H9 (cell line): ENCODE measurements at regions not wholly inside any gene's neighbourhood (a gene's known extent, or its start where the extent isn't known, plus 50 kb on each side); places are given as distances from the start of the nearest gene placed in this dataset.

Experiments used
- DNase-seq: peaks from one replicate; pipeline ENCODE4 v3.0.0-alpha.2; 2017
- H2AFZ ChIP-seq: one replicate; pipeline ENCODE4 v1.6.1; 2013; ENCODE audit warnings: mild to moderate bottlenecking, low read length, control low read depth, moderate library complexity
- H2AK5ac ChIP-seq: 2 replicates; pipeline ENCODE4 v1.6.1; 2013; ENCODE audit warnings: low read length, control low read depth, mixed read lengths; ENCODE audit not compliant: insufficient read length
- H2BK120ac ChIP-seq: one replicate; pipeline ENCODE4 v1.6.1; 2013; ENCODE audit warnings: low read depth, mild to moderate bottlenecking, low read length, control low read depth, inconsistent platforms; ENCODE audit not compliant: poor library complexity, severe bottlenecking
- H2BK12ac ChIP-seq: 2 replicates; pipeline ENCODE4 v1.6.1; 2013; ENCODE audit warnings: low read length, control low read depth, mixed read lengths, low read depth; ENCODE audit not compliant: insufficient read length
- H2BK15ac ChIP-seq: 2 replicates; pipeline ENCODE4 v1.6.1; 2013; ENCODE audit warnings: low read depth, low read length, control low read depth
- H2BK20ac ChIP-seq: one replicate; pipeline ENCODE4 v1.6.1; 2013; ENCODE audit warnings: low read depth, mild to moderate bottlenecking, low read length, control low read depth, inconsistent platforms; ENCODE audit not compliant: poor library complexity, severe bottlenecking
- H2BK5ac ChIP-seq: 2 replicates; pipeline ENCODE4 v1.6.1; 2013; ENCODE audit warnings: low read length, control low read depth, mixed read lengths; ENCODE audit not compliant: insufficient read length
- H3K14ac ChIP-seq: 2 replicates; pipeline ENCODE4 v1.6.1; 2013; ENCODE audit warnings: low read length, control low read depth; ENCODE audit not compliant: insufficient read depth
- H3K18ac ChIP-seq: 2 replicates; pipeline ENCODE4 v1.6.1; 2013; ENCODE audit warnings: low read depth, mild to moderate bottlenecking, mixed read lengths, low read length, control low read depth; ENCODE audit not compliant: insufficient read length
- H3K23ac ChIP-seq: 2 replicates; pipeline ENCODE4 v1.6.1; 2013; ENCODE audit warnings: low read length, control low read depth, mixed read lengths, low read depth; ENCODE audit not compliant: insufficient read length
- H3K23me2 ChIP-seq: 2 replicates; pipeline ENCODE4 v1.6.1; 2013; ENCODE audit warnings: low read depth, mild to moderate bottlenecking, mixed read lengths, low read length, control low read depth; ENCODE audit not compliant: insufficient read length, poor library complexity, severe bottlenecking
- H3K27ac ChIP-seq: 2 replicates; pipeline ENCODE4 v1.5.1; 2013; ENCODE audit warnings: low read length, control low read depth, mixed read lengths, low read depth; ENCODE audit not compliant: insufficient read length
- H3K27me3 ChIP-seq: 2 replicates; pipeline ENCODE4 v1.6.1; 2013; ENCODE audit warnings: low read length, control low read depth, inconsistent platforms; ENCODE audit not compliant: insufficient read depth
- H3K4ac ChIP-seq: 2 replicates; pipeline ENCODE4 v1.6.1; 2013; ENCODE audit warnings: low read depth, mild to moderate bottlenecking, control low read depth, inconsistent platforms, low read length, moderate library complexity
- H3K4me1 ChIP-seq: 2 replicates; pipeline ENCODE4 v1.6.1; 2013; ENCODE audit warnings: low read length, control low read depth, inconsistent platforms; ENCODE audit not compliant: insufficient read depth
- H3K4me2 ChIP-seq: 2 replicates; pipeline ENCODE4 v1.6.1; 2013; ENCODE audit warnings: low read length, control low read depth, mixed read lengths; ENCODE audit not compliant: insufficient read length, insufficient read depth
- H3K56ac ChIP-seq: 2 replicates; pipeline ENCODE4 v1.6.1; 2013; ENCODE audit warnings: low read depth, mild to moderate bottlenecking, mixed read lengths, low read length, control low read depth; ENCODE audit not compliant: insufficient read length
- H3K79me1 ChIP-seq: 2 replicates; pipeline ENCODE4 v1.6.1; 2013; ENCODE audit warnings: low read depth, mild to moderate bottlenecking, moderate library complexity, low read length, control low read depth, inconsistent platforms; ENCODE audit not compliant: insufficient read depth, poor library complexity, severe bottlenecking
- H3K79me2 ChIP-seq: 2 replicates; pipeline ENCODE4 v1.6.1; 2013; ENCODE audit warnings: low read length, control low read depth, inconsistent platforms; ENCODE audit not compliant: insufficient read depth
- H3K9ac ChIP-seq: 2 replicates; pipeline ENCODE4 v1.6.1; 2013; ENCODE audit warnings: low read length, control low read depth, mixed read lengths; ENCODE audit not compliant: insufficient read length; ENCODE audit errors: extremely low read depth
- H3K9me3 ChIP-seq: one replicate; pipeline ENCODE4 v1.6.1; 2013; ENCODE audit warnings: low read depth, low read length, inconsistent platforms; ENCODE audit not compliant: control insufficient read depth
- H3T11ph ChIP-seq: one replicate; pipeline ENCODE4 v1.6.1; 2013; ENCODE audit warnings: mild to moderate bottlenecking, low read length, control low read depth, inconsistent platforms
- H4K20me1 ChIP-seq: one replicate; pipeline ENCODE4 v1.6.1; 2013; ENCODE audit not compliant: control insufficient read depth, insufficient read length, insufficient read depth
- H4K5ac ChIP-seq: 2 replicates; pipeline ENCODE4 v1.6.1; 2013; ENCODE audit warnings: low read depth, mild to moderate bottlenecking, mixed read lengths, low read length, control low read depth; ENCODE audit not compliant: insufficient read length
- H4K8ac ChIP-seq: replicated peaks from 2 replicates; pipeline ENCODE4 v1.6.1; 2013; ENCODE audit warnings: low read length, control low read depth, mixed read lengths, low read depth; ENCODE audit not compliant: insufficient read length
- H4K91ac ChIP-seq: 2 replicates; pipeline ENCODE4 v1.6.1; 2013; ENCODE audit warnings: low read depth, mild to moderate bottlenecking, moderate library complexity, mixed read lengths, low read length, control low read depth; ENCODE audit not compliant: insufficient read length
- H3K27ac Mint-ChIP-seq, 3 experiments: 2 replicates in 2 of 3; 3 replicates in 1 of 3; pipeline ENCODE4 v1.8.0; 2020 to 2021; ENCODE audit warnings: mixed read lengths in 3 of 3, mild to moderate bottlenecking in 1 of 3, moderate library complexity in 1 of 3
- H3K27me3 Mint-ChIP-seq: 2 replicates; pipeline ENCODE4 v1.8.0; 2021; ENCODE audit warnings: low read depth, mild to moderate bottlenecking, moderate library complexity, mixed read lengths
- H3K36me3 Mint-ChIP-seq, 3 experiments: 2 replicates in 2 of 3; 3 replicates in 1 of 3; pipeline ENCODE4 v1.8.0; 2020 to 2021; ENCODE audit warnings: low read depth in 3 of 3, mixed read lengths in 3 of 3; ENCODE audit not compliant: insufficient read depth in 1 of 3
- H3K4me1 Mint-ChIP-seq, 2 experiments: 2 replicates each; pipeline ENCODE4 v1.8.0; 2020; ENCODE audit warnings: mixed read lengths in 2 of 2
- H3K4me3 Mint-ChIP-seq, 2 experiments: 2 replicates in 1 of 2; 3 replicates in 1 of 2; pipeline ENCODE4 v1.8.0; 2020 to 2021; ENCODE audit warnings: mild to moderate bottlenecking in 2 of 2, mixed read lengths in 2 of 2, moderate library complexity in 1 of 2
- H3K9me3 Mint-ChIP-seq, 2 experiments: 2 replicates in 1 of 2; 3 replicates in 1 of 2; pipeline ENCODE4 v1.8.0; 2020; ENCODE audit warnings: mild to moderate bottlenecking in 2 of 2, mixed read lengths in 2 of 2, moderate library complexity in 1 of 2
- WGBS: extraction: QIAGEN DNeasy Blood & Tissue Kit; methylation state at CpG from one replicate; pipeline ENCODE4 v1.1.7; 2013; ENCODE audit warnings: missing lambda C conversion rate, low lambda C conversion rate, mixed read lengths; ENCODE audit not compliant: insufficient read length; ENCODE audit errors: extremely low coverage; 5-methylcytosine and 5-hydroxymethylcytosine counted together
- TF ChIP-seq, protein P1 (sequence below): fragments of 200-600 bp; sonication (generic); conservative IDR thresholded peaks from 3 replicates; pipeline ENCODE4 v1.8.0; 2021; ENCODE audit warnings: antibody characterized with exemption, mild to moderate bottlenecking

DNA sequence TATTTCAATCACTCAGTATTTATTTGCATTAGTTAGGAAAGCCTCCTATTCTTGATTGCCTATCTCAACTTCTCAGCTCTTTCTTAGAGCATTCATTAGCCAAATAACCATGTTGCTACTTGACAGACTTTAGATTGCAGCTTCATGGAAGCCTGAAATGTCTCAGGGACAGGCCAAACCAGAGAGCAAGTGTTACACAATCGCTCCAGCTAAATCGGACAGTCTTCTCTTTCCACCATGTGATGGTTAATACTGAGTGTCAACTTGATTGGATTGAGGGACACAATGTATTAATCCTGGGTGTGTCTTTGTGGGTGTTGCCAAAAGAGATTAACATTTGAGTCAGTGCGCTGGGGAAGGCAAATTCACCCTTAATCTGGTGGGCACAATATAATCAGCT lies 106.5 kb upstream of the DRD2 start:
- Histone ChIP-seq H2BK15ac (no peak overlapping the region), H2AFZ (no peak overlapping the region), H3K79me2 (no peaks in the 10 kb centered on the region), H3K27ac (no peak overlapping the region), H3K4me1 (peaks cover 6% of the 10 kb centered on the region; the same call in 1 of the 2 replicates), H3K56ac (no peak overlapping the region), H2BK12ac (no peak overlapping the region), H3K9ac (no peak overlapping the region), H3K27me3 (no peaks in the 10 kb centered on the region), H2AK5ac (no peak overlapping the region), H4K5ac (no peak overlapping the region), H3K4ac (no peak overlapping the region), H2BK120ac (no peak overlapping the region), H4K20me1 (no peaks in the 10 kb centered on the region), H2BK20ac (no peak overlapping the region), H3T11ph (no peak overlapping the region), H4K8ac (no peak overlapping the region), H3K23me2 (no peaks in the 10 kb centered on the region), H4K91ac (no peak overlapping the region), H3K79me1 (no peaks in the 10 kb centered on the region), H3K18ac (no peak overlapping the region), H3K23ac (no peak overlapping the region), H2BK5ac (no peak overlapping the region), H3K14ac (no peak overlapping the region), H3K9me3 (no peaks in the 10 kb centered on the region), H3K4me2 (no peak overlapping the region)
- Mint-ChIP-seq H3K4me3 (no peak overlapping the region), H3K4me1 (peaks cover 29 to 33% of the 10 kb centered on the region in 2 experiments), H3K27ac (no peak overlapping the region), H3K27me3 (peaks cover 19% of the 10 kb centered on the region), H3K9me3 (no peaks in the 10 kb centered on the region), H3K36me3 (no peaks in the 10 kb centered on the region)
- DNase-seq: no peak
- TF ChIP-seq, protein P1, sequence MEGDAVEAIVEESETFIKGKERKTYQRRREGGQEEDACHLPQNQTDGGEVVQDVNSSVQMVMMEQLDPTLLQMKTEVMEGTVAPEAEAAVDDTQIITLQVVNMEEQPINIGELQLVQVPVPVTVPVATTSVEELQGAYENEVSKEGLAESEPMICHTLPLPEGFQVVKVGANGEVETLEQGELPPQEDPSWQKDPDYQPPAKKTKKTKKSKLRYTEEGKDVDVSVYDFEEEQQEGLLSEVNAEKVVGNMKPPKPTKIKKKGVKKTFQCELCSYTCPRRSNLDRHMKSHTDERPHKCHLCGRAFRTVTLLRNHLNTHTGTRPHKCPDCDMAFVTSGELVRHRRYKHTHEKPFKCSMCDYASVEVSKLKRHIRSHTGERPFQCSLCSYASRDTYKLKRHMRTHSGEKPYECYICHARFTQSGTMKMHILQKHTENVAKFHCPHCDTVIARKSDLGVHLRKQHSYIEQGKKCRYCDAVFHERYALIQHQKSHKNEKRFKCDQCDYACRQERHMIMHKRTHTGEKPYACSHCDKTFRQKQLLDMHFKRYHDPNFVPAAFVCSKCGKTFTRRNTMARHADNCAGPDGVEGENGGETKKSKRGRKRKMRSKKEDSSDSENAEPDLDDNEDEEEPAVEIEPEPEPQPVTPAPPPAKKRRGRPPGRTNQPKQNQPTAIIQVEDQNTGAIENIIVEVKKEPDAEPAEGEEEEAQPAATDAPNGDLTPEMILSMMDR: no peak
- WGBS: no CpG with 5 or more reads among the region's 3 CpGs
